ENCODE measurements at regions not wholly inside any gene's neighbourhood (a gene's known extent, or its start where the extent isn't known, plus 50 kb on each side); places are given as distances from the start of the nearest gene placed in this dataset.

- TF ChIP-seq CTCF (IDR thresholded peaks at IDR 0.05; ENCODE audit: borderline replicate concordance, insufficient read depth, low read depth, low read length): no peak
- no peak overlapping the region for H3K4me3 ChIP-seq (ENCODE audit: low read depth, low read length)
Observed at GRCh38 chr16:66199189-66199588, 167.3 kb upstream of the CDH5 start.

GRCh38 chr16:66198641-66199040 lies 167.8 kb upstream of the CDH5 start:
- H3K4me3 ChIP-seq (ENCODE audit: low read depth, low read length): no peak overlapping the region
- no peak for TF ChIP-seq CTCF (IDR thresholded peaks at IDR 0.05; ENCODE audit: borderline replicate concordance, insufficient read depth, low read depth, low read length)

GRCh38 chr16:66197668-66198278 lies 168.7 kb upstream of the CDH5 start:
- TF ChIP-seq CTCF (IDR thresholded peaks at IDR 0.05; ENCODE audit: borderline replicate concordance, insufficient read depth, low read depth, low read length): no peak
- H3K4me3 ChIP-seq (ENCODE audit: low read depth, low read length): no peak overlapping the region

- TF ChIP-seq CTCF (IDR thresholded peaks at IDR 0.05; ENCODE audit: borderline replicate concordance, insufficient read depth, low read depth, low read length): no peak
- H3K4me3 ChIP-seq (ENCODE audit: low read depth, low read length): no peak overlapping the region
Observed at GRCh38 chr16:66196770-66197169, 169.7 kb upstream of the CDH5 start.

- H3K4me3 ChIP-seq (ENCODE audit: low read depth, low read length): no peak overlapping the region
- TF ChIP-seq CTCF (IDR thresholded peaks at IDR 0.05; ENCODE audit: borderline replicate concordance, insufficient read depth, low read depth, low read length): no peak
Observed at GRCh38 chr16:66194866-66195265, 171.6 kb upstream of the CDH5 start.

GRCh38 chr16:66193543-66194229 lies 172.8 kb upstream of the CDH5 start:
- no peak overlapping the region for H3K4me3 ChIP-seq (ENCODE audit: low read depth, low read length)
- TF ChIP-seq CTCF (IDR thresholded peaks at IDR 0.05; ENCODE audit: borderline replicate concordance, insufficient read depth, low read depth, low read length): no peak

- H3K4me3 ChIP-seq (ENCODE audit: low read depth, low read length): no peak overlapping the region
- TF ChIP-seq CTCF (IDR thresholded peaks at IDR 0.05; ENCODE audit: borderline replicate concordance, insufficient read depth, low read depth, low read length): no peak
Observed at GRCh38 chr16:66190411-66190810, 176.1 kb upstream of the CDH5 start.

Measured in GM12875 (cell line).